Mesenchymal stem cell (in vitro differentiated cells and primary cell): ENCODE measurements at regions not wholly inside any gene's neighbourhood (a gene's known extent, or its start where the extent isn't known, plus 50 kb on each side); places are given as distances from the start of the nearest gene placed in this dataset.

Source experiments
- DNase-seq: peaks from one replicate; pipeline ENCODE4 v3.0.0-alpha.2; 2013
- H2AFZ ChIP-seq: one replicate; pipeline ENCODE4 v1.6.1; 2013; ENCODE audit warnings: low read depth, mild to moderate bottlenecking, control low read depth, inconsistent platforms, low read length, moderate library complexity
- H2AK5ac ChIP-seq: 2 replicates; pipeline ENCODE4 v1.6.1; 2013; ENCODE audit warnings: low read length, moderate library complexity, mild to moderate bottlenecking, inconsistent platforms; ENCODE audit not compliant: severe bottlenecking
- H2BK120ac ChIP-seq: one replicate; pipeline ENCODE4 v1.6.1; 2013; ENCODE audit warnings: low read depth, mild to moderate bottlenecking, inconsistent platforms, low read length, moderate library complexity
- H2BK12ac ChIP-seq, 2 experiments: one replicate each; pipeline ENCODE4 v1.6.1; 2013; ENCODE audit warnings: inconsistent platforms in 2 of 2, low read length in 2 of 2, mild to moderate bottlenecking in 2 of 2, moderate library complexity in 2 of 2, control low read depth in 1 of 2
- H2BK15ac ChIP-seq: one replicate; pipeline ENCODE4 v1.6.1; 2013; ENCODE audit warnings: mild to moderate bottlenecking, low read depth, inconsistent platforms; ENCODE audit not compliant: poor library complexity, severe bottlenecking
- H2BK5ac ChIP-seq: 2 replicates; pipeline ENCODE4 v1.6.1; 2013; ENCODE audit warnings: low read depth, mild to moderate bottlenecking, low read length, control low read depth, inconsistent platforms; ENCODE audit not compliant: poor library complexity, severe bottlenecking
- H3K14ac ChIP-seq, 2 experiments: one replicate each; pipeline ENCODE4 v1.6.1; 2013; ENCODE audit warnings: inconsistent platforms in 2 of 2, low read length in 2 of 2, control low read depth in 1 of 2, mild to moderate bottlenecking in 1 of 2, moderate library complexity in 1 of 2
- H3K18ac ChIP-seq, 2 experiments: one replicate each; pipeline ENCODE4 v1.6.1; 2013; ENCODE audit warnings: inconsistent platforms in 2 of 2, low read length in 2 of 2, control low read depth in 1 of 2, low read depth in 1 of 2, mild to moderate bottlenecking in 1 of 2
- H3K23ac ChIP-seq, 2 experiments: one replicate each; pipeline ENCODE4 v1.6.1; 2013; ENCODE audit warnings: inconsistent platforms in 2 of 2, low read length in 2 of 2, mild to moderate bottlenecking in 2 of 2, moderate library complexity in 2 of 2, control low read depth in 1 of 2
- H3K27ac ChIP-seq: 2 replicates; pipeline ENCODE4 v1.5.1; 2013; ENCODE audit warnings: mild to moderate bottlenecking, moderate library complexity, low read length, control low read depth, inconsistent platforms; ENCODE audit not compliant: poor library complexity, severe bottlenecking
- H3K27me3 ChIP-seq, 2 experiments: 2 replicates each; pipeline versions ENCODE4 v1.6.1 to v1.7.0; 2013; ENCODE audit warnings: low read length in 2 of 2, mild to moderate bottlenecking in 2 of 2, moderate library complexity in 2 of 2, control low read depth in 1 of 2, inconsistent platforms in 1 of 2; ENCODE audit not compliant: control insufficient read depth in 1 of 2, insufficient read depth in 1 of 2
- H3K36me3 ChIP-seq, 2 experiments: 2 replicates each; pipeline versions ENCODE4 v1.6.1 to v1.7.0; 2013; ENCODE audit warnings: low read length in 2 of 2, control low read depth in 1 of 2, inconsistent platforms in 1 of 2, low read depth in 1 of 2, mild to moderate bottlenecking in 1 of 2; ENCODE audit not compliant: insufficient read depth in 2 of 2, control insufficient read depth in 1 of 2
- H3K4ac ChIP-seq, 2 experiments: one replicate each; pipeline ENCODE4 v1.6.1; 2013; ENCODE audit warnings: inconsistent platforms in 2 of 2, low read length in 2 of 2, mild to moderate bottlenecking in 2 of 2, moderate library complexity in 2 of 2, control low read depth in 1 of 2, low read depth in 1 of 2
- H3K4me1 ChIP-seq: 2 replicates; pipeline ENCODE4 v1.6.1; 2013; ENCODE audit warnings: low read depth, low read length, control low read depth; ENCODE audit not compliant: control insufficient read depth, insufficient read depth
- H3K4me2 ChIP-seq: 2 replicates; pipeline ENCODE4 v1.6.1; 2013; ENCODE audit warnings: low read length, mild to moderate bottlenecking, inconsistent platforms; ENCODE audit not compliant: poor library complexity, severe bottlenecking
- H3K4me3 ChIP-seq, 2 experiments: 2 replicates each; pipeline versions ENCODE4 v1.5.1 to v1.7.0; 2013; ENCODE audit warnings: low read length in 2 of 2, mild to moderate bottlenecking in 2 of 2, control low read depth in 1 of 2, low read depth in 1 of 2; ENCODE audit not compliant: insufficient read depth in 1 of 2
- H3K79me1 ChIP-seq: replicated peaks from 2 replicates; pipeline ENCODE4 v1.6.1; 2013; ENCODE audit warnings: mild to moderate bottlenecking, control low read depth, low read length, inconsistent platforms; ENCODE audit not compliant: poor library complexity, severe bottlenecking
- H3K9ac ChIP-seq: 2 replicates; pipeline ENCODE4 v1.7.0; 2013; ENCODE audit warnings: mild to moderate bottlenecking, low read length, moderate library complexity
- H3K9me3 ChIP-seq: 2 replicates; pipeline ENCODE4 v1.7.0; 2013; ENCODE audit warnings: mild to moderate bottlenecking, low read length; ENCODE audit not compliant: control insufficient read depth
- H4K8ac ChIP-seq: one replicate; pipeline ENCODE4 v1.6.1; 2013; ENCODE audit warnings: inconsistent platforms, mild to moderate bottlenecking, low read length, moderate library complexity
- H4K91ac ChIP-seq: one replicate; pipeline ENCODE4 v1.6.1; 2013; ENCODE audit warnings: mild to moderate bottlenecking, low read length, inconsistent platforms
- WGBS: methylation state at CpG from one replicate; pipeline ENCODE4 v1.1.7; 2013; ENCODE audit warnings: mixed read lengths; 5-methylcytosine and 5-hydroxymethylcytosine counted together

DNA sequence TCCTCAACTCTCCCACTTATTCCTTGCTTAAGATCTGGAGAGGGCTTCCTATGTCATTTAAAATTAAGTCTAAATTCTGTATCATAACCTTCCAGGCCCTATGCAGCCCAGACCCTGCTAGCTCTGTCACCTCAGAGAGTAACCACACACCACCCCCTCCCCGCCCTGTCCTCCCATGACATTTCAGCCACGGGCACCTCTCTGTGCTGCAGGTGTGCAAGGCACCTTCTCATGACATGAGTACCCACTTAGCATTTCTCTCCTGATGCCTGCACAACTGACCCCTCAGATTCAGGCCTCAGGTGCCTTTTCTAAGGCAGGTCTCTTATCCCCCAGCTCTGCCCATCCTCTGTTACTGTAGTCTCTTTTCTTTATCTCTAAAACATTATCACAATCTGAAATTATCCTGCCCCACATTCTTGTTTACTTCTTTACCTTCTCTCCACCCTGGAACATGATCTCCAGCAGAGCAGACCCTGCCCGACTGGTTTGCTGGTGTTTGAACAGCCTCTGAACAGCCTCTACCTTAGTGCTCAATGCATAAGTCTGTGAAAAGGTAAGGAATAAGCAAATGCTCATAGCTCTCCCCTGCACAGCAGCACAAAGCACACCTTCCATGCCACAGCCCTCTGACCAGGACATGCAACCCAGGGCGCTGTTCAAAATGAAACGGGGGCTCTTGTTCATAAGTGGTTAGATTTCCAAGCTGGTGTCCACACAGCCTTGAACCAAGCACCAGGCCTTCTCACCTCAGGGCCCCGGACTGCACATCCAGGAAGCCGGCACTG is 196.1 kb upstream of the B3GAT1 start:
- no peak overlapping the region for H2BK120ac ChIP-seq
- no peak overlapping the region for H3K23ac ChIP-seq
- no peak for DNase-seq
- H3K27me3 ChIP-seq, result no peaks in the 10 kb centered on the region
- no peak overlapping the region for H2BK5ac ChIP-seq
- H4K91ac ChIP-seq, result no peak overlapping the region
- no peak overlapping the region for H3K18ac ChIP-seq
- WGBS, result 76% methylated on average over 7 of the region's 7 CpGs
- no peaks in the 10 kb centered on the region for H3K36me3 ChIP-seq
- no peak overlapping the region for H2BK15ac ChIP-seq
- no peak overlapping the region for H2BK12ac ChIP-seq
- H2AK5ac ChIP-seq, result no peak overlapping the region
- no peak overlapping the region for H3K4me3 ChIP-seq
- H3K4ac ChIP-seq, result no peak overlapping the region
- no peak overlapping the region for H2AFZ ChIP-seq
- H3K4me1 ChIP-seq, result no peaks in the 10 kb centered on the region
- no peak overlapping the region for H3K14ac ChIP-seq
- no peaks in the 10 kb centered on the region for H3K9me3 ChIP-seq
- H3K79me1 ChIP-seq, result no peaks in the 10 kb centered on the region
- H4K8ac ChIP-seq, result no peak overlapping the region
- H3K27ac ChIP-seq, result no peak overlapping the region
- no peak overlapping the region for H3K4me2 ChIP-seq
- no peak overlapping the region for H3K9ac ChIP-seq

GRCh38 chr11:134606251-134606650 is 194.2 kb upstream of the B3GAT1 start:
- Histone ChIP-seq H3K23ac (no peak overlapping the region), H3K14ac (no peak overlapping the region), H3K9me3 (no peaks in the 10 kb centered on the region), H3K79me1 (no peaks in the 10 kb centered on the region), H2BK12ac (no peak overlapping the region), H2BK120ac (no peak overlapping the region), H3K4ac (no peak overlapping the region), H3K27ac (no peak overlapping the region), H4K91ac (no peak overlapping the region), H3K27me3 (no peaks in the 10 kb centered on the region), H3K4me2 (no peak overlapping the region), H2BK5ac (no peak overlapping the region), H3K4me1 (no peaks in the 10 kb centered on the region), H3K4me3 (no peak overlapping the region), H3K36me3 (no peaks in the 10 kb centered on the region), H3K9ac (no peak overlapping the region), H2BK15ac (no peak overlapping the region), H4K8ac (no peak overlapping the region), H2AK5ac (no peak overlapping the region), H2AFZ (no peak overlapping the region), H3K18ac (no peak overlapping the region)
- WGBS, result 63% methylated on average over 6 of the region's 6 CpGs
- no peak for DNase-seq

DNA sequence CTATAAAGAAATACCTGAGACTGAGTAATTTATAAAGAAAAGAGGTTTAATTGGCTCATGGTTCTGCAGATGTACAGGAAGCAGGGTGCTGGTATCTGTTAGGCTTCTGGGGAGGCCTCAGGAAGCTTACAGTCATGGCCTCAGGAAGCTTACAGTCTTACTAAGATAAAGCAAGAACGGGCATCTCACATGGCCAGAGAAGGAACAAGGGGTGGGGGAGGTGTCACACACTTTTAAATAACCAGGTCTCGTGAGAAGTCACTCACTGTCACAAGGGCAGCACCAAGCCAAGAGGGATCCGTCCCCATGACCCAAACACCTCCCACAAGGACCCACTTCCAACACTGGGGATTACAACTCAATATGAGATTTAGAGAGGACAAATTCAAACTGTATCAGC is 192.8 kb upstream of the B3GAT1 start:
- Histone ChIP-seq H3K9ac (no peak overlapping the region), H2BK5ac (no peak overlapping the region)

GRCh38 chr11:134599299-134599771 is 187.3 kb upstream of the B3GAT1 start:
- Histone ChIP-seq H3K18ac (no peak overlapping the region), H3K4me3 (no peak overlapping the region), H3K9ac (no peak overlapping the region), H4K91ac (no peak overlapping the region), H3K4me1 (no peaks in the 10 kb centered on the region), H2BK120ac (no peak overlapping the region), H3K4ac (no peak overlapping the region), H4K8ac (no peak overlapping the region), H3K23ac (no peak overlapping the region), H3K79me1 (no peaks in the 10 kb centered on the region), H2AFZ (no peak overlapping the region), H2AK5ac (no peak overlapping the region), H3K14ac (no peak overlapping the region), H3K27me3 (no peaks in the 10 kb centered on the region), H3K27ac (no peak overlapping the region), H2BK12ac (no peak overlapping the region), H2BK15ac (no peak overlapping the region), H3K9me3 (no peaks in the 10 kb centered on the region), H3K4me2 (no peak overlapping the region), H3K36me3 (no peaks in the 10 kb centered on the region), H2BK5ac (no peak overlapping the region)
- WGBS, result 43% methylated on average over 3 of the region's 6 CpGs
- DNase-seq, result no peak

More for the DNA sequence above, 192.8 kb upstream of the B3GAT1 start:
- Histone ChIP-seq H3K79me1 (no peaks in the 10 kb centered on the region), H3K23ac (no peak overlapping the region), H3K4ac (no peak overlapping the region), H4K8ac (no peak overlapping the region), H3K9me3 (no peaks in the 10 kb centered on the region), H3K4me1 (no peaks in the 10 kb centered on the region), H3K4me2 (no peak overlapping the region), H3K4me3 (no peak overlapping the region), H3K14ac (no peak overlapping the region), H2AFZ (no peak overlapping the region), H2BK12ac (no peak overlapping the region), H4K91ac (no peak overlapping the region), H3K36me3 (no peaks in the 10 kb centered on the region), H2AK5ac (no peak overlapping the region), H3K18ac (no peak overlapping the region), H2BK120ac (no peak overlapping the region), H2BK15ac (no peak overlapping the region), H3K27ac (no peak overlapping the region), H3K27me3 (no peaks in the 10 kb centered on the region)
- WGBS, result 67% methylated on average over 2 of the region's 3 CpGs
- no peak for DNase-seq
